H1 (cell line): ENCODE measurements at regions not wholly inside any gene's neighbourhood (a gene's known extent, or its start where the extent isn't known, plus 50 kb on each side); places are given as distances from the start of the nearest gene placed in this dataset.

Experiments
- CTCF ChIA-PET: fragments of 300-600 bp; sonication (Branson Sonifier 250); formaldehyde crosslinking; loops from one replicate; lab custom pipeline; 2021; ENCODE audit not compliant: partially characterized antibody; lab: Charles Lee
- POLR2A ChIA-PET: fragments of 300-600 bp; sonication (Branson Sonifier 250); formaldehyde crosslinking; loops from one replicate; lab custom pipeline; 2021; ENCODE audit warnings: inconsistent platforms; ENCODE audit not compliant: partially characterized antibody; lab: Charles Lee
- DNase-seq, 2 experiments: peaks; one replicate each; pipeline versions ENCODE4 v3.0.0 to v3.0.0-alpha.2; 2010 to 2022; ENCODE audit warnings: low spot score in 2 of 2, low read depth in 1 of 2, mixed read lengths in 1 of 2
- FAIRE-seq: peaks from 2 replicates; lab custom pipeline; 2011; peaks lifted over from hg19 to GRCh38; lab: Jason Lieb, UNC
- H2AFZ ChIP-seq: 2 replicates; pipeline ENCODE4 v1.8.1; 2012; ENCODE audit warnings: low read length, inconsistent platforms
- H2AK5ac ChIP-seq: 2 replicates; pipeline ENCODE4 v1.6.1; 2013; ENCODE audit warnings: low read depth, low read length
- H2BK120ac ChIP-seq: replicated peaks from 2 replicates; pipeline ENCODE3; 2013; ENCODE audit warnings: low read depth, low read length, inconsistent platforms
- H2BK12ac ChIP-seq: 2 replicates; pipeline ENCODE4 v1.6.1; 2013; ENCODE audit warnings: low read depth, low read length
- H2BK15ac ChIP-seq: 2 replicates; pipeline ENCODE4 v1.6.1; 2013; ENCODE audit warnings: low read length
- H2BK20ac ChIP-seq: 2 replicates; pipeline ENCODE4 v1.6.1; 2013; ENCODE audit warnings: low read length
- H2BK5ac ChIP-seq: 2 replicates; pipeline ENCODE4 v1.6.1; 2013; ENCODE audit warnings: low read depth, low read length
- H3K14ac ChIP-seq: 2 replicates; pipeline ENCODE4 v1.6.1; 2013; ENCODE audit warnings: inconsistent platforms; ENCODE audit not compliant: insufficient read length
- H3K18ac ChIP-seq: 2 replicates; pipeline ENCODE4 v1.6.1; 2013; ENCODE audit warnings: low read length; ENCODE audit errors: extremely low read depth
- H3K23ac ChIP-seq: 2 replicates; pipeline ENCODE4 v1.6.1; 2013; ENCODE audit warnings: inconsistent platforms; ENCODE audit not compliant: insufficient read length
- H3K23me2 ChIP-seq: 2 replicates; pipeline ENCODE4 v1.6.1; 2013; ENCODE audit warnings: low read depth, low read length
- H3K27ac ChIP-seq: 2 replicates; pipeline ENCODE4 v1.6.1; 2011; ENCODE audit warnings: low read depth, low read length, inconsistent platforms
- H3K27me3 ChIP-seq, 4 experiments: replicated peaks in 1 of 4; 1 replicate in 1 of 4; 2 replicates in 3 of 4; pipeline versions ENCODE4 v1.6.1 to v1.8.1; 2011 to 2013; ENCODE audit warnings: low read length in 3 of 4, mild to moderate bottlenecking in 3 of 4, inconsistent platforms in 2 of 4, mixed read lengths in 2 of 4, moderate library complexity in 1 of 4; ENCODE audit not compliant: control insufficient read depth in 3 of 4, insufficient read depth in 3 of 4; ENCODE audit errors: extremely low read depth in 1 of 4
- H3K36me3 ChIP-seq, 4 experiments: 2 replicates each; pipeline versions ENCODE4 v1.6.1 to v1.8.1; 2011 to 2013; ENCODE audit warnings: mild to moderate bottlenecking in 4 of 4, low read length in 3 of 4, moderate library complexity in 2 of 4, control low read depth in 1 of 4, inconsistent platforms in 1 of 4; ENCODE audit not compliant: insufficient read depth in 4 of 4, control insufficient read depth in 2 of 4
- H3K4ac ChIP-seq: replicated peaks from 2 replicates; pipeline ENCODE3; 2013; ENCODE audit warnings: low read length, low read depth, mixed read lengths, inconsistent platforms; ENCODE audit not compliant: insufficient read length
- H3K4me1 ChIP-seq, 4 experiments: replicated peaks in 1 of 4; 1 replicate in 1 of 4; 2 replicates in 3 of 4; pipeline versions ENCODE4 v1.6.1 to v1.8.1; 2011 to 2013; ENCODE audit warnings: low read length in 3 of 4, inconsistent platforms in 2 of 4, mixed read lengths in 1 of 4; ENCODE audit not compliant: insufficient read depth in 4 of 4, control insufficient read depth in 3 of 4
- H3K4me2 ChIP-seq, 2 experiments: 2 replicates each; pipeline versions ENCODE4 v1.6.1 to v1.8.1; 2011 to 2013; ENCODE audit warnings: low read depth in 2 of 2, low read length in 2 of 2, control low read depth in 1 of 2, inconsistent platforms in 1 of 2, mild to moderate bottlenecking in 1 of 2; ENCODE audit not compliant: insufficient read depth in 1 of 2
- H3K4me3 ChIP-seq, 4 experiments: fragments of 200-600, 300-600 bp in 1 of 4; sonication (generic), shearing (Covaris generic), sonication (Bioruptor Twin) in 1 of 4; 2 replicates each; pipeline versions ENCODE4 v1.5.1 to v1.8.1; 2011 to 2016; ENCODE audit warnings: low read length in 4 of 4, low read depth in 3 of 4, control low read depth in 2 of 4, inconsistent platforms in 2 of 4, mild to moderate bottlenecking in 2 of 4, mixed read lengths in 1 of 4, moderate library complexity in 1 of 4; ENCODE audit not compliant: insufficient read depth in 2 of 4; ENCODE audit errors: extremely low read depth in 1 of 4
- H3K56ac ChIP-seq: replicated peaks from 2 replicates; pipeline ENCODE3; 2013; ENCODE audit warnings: low read depth, mild to moderate bottlenecking, mixed read lengths, low read length, inconsistent platforms; ENCODE audit not compliant: insufficient read length
- H3K79me1 ChIP-seq: 2 replicates; pipeline ENCODE4 v1.6.1; 2013; ENCODE audit warnings: low read depth, low read length, control low read depth
- H3K79me2 ChIP-seq, 2 experiments: 2 replicates each; pipeline versions ENCODE4 v1.6.1 to v1.8.1; 2012 to 2013; ENCODE audit warnings: low read length in 2 of 2, mild to moderate bottlenecking in 2 of 2, inconsistent platforms in 1 of 2; ENCODE audit not compliant: insufficient read depth in 2 of 2, control insufficient read depth in 1 of 2
- H3K9ac ChIP-seq, 4 experiments: replicated peaks in 1 of 4; 1 replicate in 1 of 4; 2 replicates in 3 of 4; pipeline versions ENCODE4 v1.6.1 to v1.8.1; 2011 to 2013; ENCODE audit warnings: low read depth in 3 of 4, low read length in 3 of 4, control low read depth in 2 of 4, mild to moderate bottlenecking in 2 of 4, moderate library complexity in 2 of 4, inconsistent platforms in 1 of 4; ENCODE audit errors: extremely low read depth in 1 of 4
- H3K9me3 ChIP-seq, 2 experiments: 2 replicates each; pipeline versions ENCODE4 v1.6.1 to v1.8.1; 2012 to 2013; ENCODE audit warnings: mild to moderate bottlenecking in 2 of 2, moderate library complexity in 2 of 2, control low read depth in 1 of 2, inconsistent platforms in 1 of 2, low read depth in 1 of 2, low read length in 1 of 2, mixed read lengths in 1 of 2; ENCODE audit not compliant: insufficient read depth in 2 of 2
- H4K20me1 ChIP-seq, 2 experiments: replicated peaks in 1 of 2; 2 replicates each; pipeline versions ENCODE3 to v1.8.1; 2011 to 2013; ENCODE audit warnings: inconsistent platforms in 2 of 2, low read length in 2 of 2, mild to moderate bottlenecking in 1 of 2; ENCODE audit not compliant: insufficient read depth in 2 of 2, control insufficient read depth in 1 of 2
- H4K5ac ChIP-seq: 2 replicates; pipeline ENCODE4 v1.6.1; 2013; ENCODE audit warnings: low read length, low read depth, mixed read lengths, inconsistent platforms; ENCODE audit not compliant: insufficient read length
- H4K8ac ChIP-seq: 2 replicates; pipeline ENCODE4 v1.8.0; 2013; ENCODE audit warnings: mild to moderate bottlenecking, moderate library complexity, low read length, inconsistent platforms; ENCODE audit not compliant: insufficient read depth; ENCODE audit errors: extremely low read depth
- H4K91ac ChIP-seq: replicated peaks from 2 replicates; pipeline ENCODE3; 2013; ENCODE audit warnings: low read length, mixed read lengths, inconsistent platforms; ENCODE audit not compliant: insufficient read length
- BCL11A ChIP-seq, 2 experiments: IDR thresholded peaks; one replicate each; pipeline ENCODE4 v1.6.1; 2011; ENCODE audit warnings: low read depth in 2 of 2, low read length in 2 of 2, mild to moderate bottlenecking in 2 of 2
- CTBP2 ChIP-seq: IDR thresholded peaks from 2 replicates; pipeline ENCODE4 v1.7.0; 2011; ENCODE audit warnings: borderline replicate concordance, mild to moderate bottlenecking, moderate library complexity, mixed read lengths, low read length; ENCODE audit not compliant: insufficient read depth, insufficient read length
- EZH2 ChIP-seq: fragments of 200-600 bp; sonication (generic); IDR thresholded peaks from 2 replicates; pipeline ENCODE4 v1.7.1; 2012; ENCODE audit warnings: low read depth, mild to moderate bottlenecking, moderate library complexity, low read length, inconsistent platforms; ENCODE audit not compliant: severe bottlenecking
- FOSL1 ChIP-seq: IDR thresholded peaks from 2 replicates; pipeline ENCODE4 v1.6.1; 2011; ENCODE audit warnings: mild to moderate bottlenecking, low read depth, low read length, moderate library complexity; ENCODE audit not compliant: insufficient read depth
- HDAC6 ChIP-seq: IDR thresholded peaks from one replicate; pipeline ENCODE4 v1.7.1; 2012; ENCODE audit warnings: low read depth, mild to moderate bottlenecking, inconsistent platforms, low read length, moderate library complexity
- KDM4A ChIP-seq: IDR thresholded peaks from one replicate; pipeline ENCODE4 v1.7.1; 2012; ENCODE audit warnings: low read depth, mild to moderate bottlenecking, moderate library complexity, low read length, inconsistent platforms; ENCODE audit not compliant: severe bottlenecking
- MAFK ChIP-seq: IDR thresholded peaks from 2 replicates; pipeline ENCODE4 v1.6.1; 2012; ENCODE audit warnings: low read depth, mild to moderate bottlenecking, improper control_type of control experiment, low read length
- NANOG ChIP-seq: IDR thresholded peaks from 2 replicates; pipeline ENCODE4 v1.6.1; 2011; ENCODE audit warnings: low read length, low read depth, mild to moderate bottlenecking, inconsistent platforms; ENCODE audit not compliant: insufficient read depth, poor library complexity, severe bottlenecking
- PHF8 ChIP-seq: fragments of 200-600 bp; sonication (generic); conservative IDR thresholded peaks from 2 replicates; pipeline ENCODE4 v1.7.1; 2012; ENCODE audit warnings: low read depth, mild to moderate bottlenecking, inconsistent platforms, low read length, moderate library complexity
- SIRT6 ChIP-seq: IDR thresholded peaks from one replicate; pipeline ENCODE4 v1.7.1; 2012; ENCODE audit warnings: low read length, inconsistent platforms
- SP4 ChIP-seq: IDR thresholded peaks from 2 replicates; pipeline ENCODE4 v1.6.1; 2012; ENCODE audit warnings: low read length, inconsistent platforms
- SUZ12 ChIP-seq: fragments of 200-600 bp; sonication (generic); IDR thresholded peaks from 2 replicates; pipeline ENCODE4 v1.6.1; 2012; ENCODE audit warnings: mild to moderate bottlenecking, inconsistent platforms, low read length, moderate library complexity, mixed read lengths
- YY1 ChIP-seq: IDR thresholded peaks from 2 replicates; pipeline ENCODE4 v1.6.1; 2011; ENCODE audit warnings: low read depth, mild to moderate bottlenecking, low read length
- WGBS, 2 experiments: shearing (Covaris generic) in 1 of 2; methylation state at CpG; one replicate each; pipeline versions ENCODE4 v1.1.6 to v1.1.7; 2013 to 2015; ENCODE audit warnings: low lambda C conversion rate in 2 of 2, mixed read lengths in 2 of 2, inconsistent platforms in 1 of 2, low coverage in 1 of 2, missing lambda C conversion rate in 1 of 2; ENCODE audit not compliant: insufficient replicate concordance in 2 of 2, insufficient coverage in 1 of 2, insufficient read length in 1 of 2; ENCODE audit errors: extremely low coverage in 1 of 2, missing lambda C conversion rate in 1 of 2; 5-methylcytosine and 5-hydroxymethylcytosine counted together

GRCh38 chr14:101024686-101025085 is 121.2 kb upstream of the RTL1 start:
- Histone ChIP-seq H3K18ac (no peak overlapping the region), H3K27me3 (no peaks in the 10 kb centered on the region), H2AK5ac (no peak overlapping the region), H3K79me1 (no peaks in the 10 kb centered on the region), H3K79me2 (no peaks in the 10 kb centered on the region), H4K5ac (no peak overlapping the region), H2BK15ac (no peak overlapping the region), H3K36me3 (no peaks in the 10 kb centered on the region), H4K8ac (no peak overlapping the region), H4K91ac (no peak overlapping the region), H2BK12ac (no peak overlapping the region), H2BK20ac (no peak overlapping the region), H3K23me2 (peaks cover 7% of the 10 kb centered on the region; the same call in 1 of the 2 replicates), H2AFZ (no peak overlapping the region), H3K4me2 (no peak overlapping the region), H3K9me3 (peaks cover 13 to 24% of the 10 kb centered on the region in 2 experiments; a peak in 2 of 4 replicates), H2BK5ac (no peak overlapping the region), H3K9ac (no peak overlapping the region), H4K20me1 (no peaks in the 10 kb centered on the region), H3K4ac (no peak overlapping the region), H3K4me3 (no peak overlapping the region), H3K4me1 (no peaks in the 10 kb centered on the region), H3K14ac (no peak overlapping the region), H3K56ac (no peak overlapping the region), H3K27ac (no peak overlapping the region), H3K23ac (no peak overlapping the region), H2BK120ac (no peak overlapping the region)
- 93% methylated on average over 11 of the region's 11 CpGs; no CpG with 5 or more reads in 1 of the 2 experiments for WGBS, 2 experiments
- ChIA-PET CTCF (no interaction called here), POLR2A (no interaction called here)
- FAIRE-seq (no peak), DNase-seq (no peak)
- no peak for TF ChIP-seq SP4
- TF ChIP-seq EZH2: no peak
- TF ChIP-seq CTBP2: no peak
- TF ChIP-seq KDM4A: no peak
- TF ChIP-seq SUZ12: no peak
- no peak for TF ChIP-seq SIRT6
- TF ChIP-seq YY1: no peak
- no peak for TF ChIP-seq FOSL1
- TF ChIP-seq HDAC6: no peak
- TF ChIP-seq BCL11A (IDR thresholded peaks at IDR 0.05; ENCODE audit: low read depth in 2 of 2, low read length in 2 of 2): no peak
- no peak for TF ChIP-seq MAFK
- no peak for TF ChIP-seq NANOG
- no peak for TF ChIP-seq PHF8
